Mesendoderm (in vitro differentiated cells): ENCODE measurements at regions not wholly inside any gene's neighbourhood (a gene's known extent, or its start where the extent isn't known, plus 50 kb on each side); places are given as distances from the start of the nearest gene placed in this dataset.

Experiments used
- DNase-seq: peaks from one replicate; pipeline ENCODE4 v3.0.0; 2013
- H2AK5ac ChIP-seq: 2 replicates; pipeline ENCODE4 v1.6.1; 2013; ENCODE audit warnings: low read length, inconsistent platforms
- H2BK120ac ChIP-seq: 2 replicates; pipeline ENCODE4 v1.6.1; 2013; ENCODE audit warnings: low read depth, mild to moderate bottlenecking, low read length, moderate library complexity, mixed read lengths
- H2BK15ac ChIP-seq: replicated peaks from 2 replicates; pipeline ENCODE4 v1.6.1; 2013; ENCODE audit warnings: low read depth, mild to moderate bottlenecking, moderate library complexity
- H2BK5ac ChIP-seq: 2 replicates; pipeline ENCODE4 v1.6.1; 2013; ENCODE audit warnings: low read length, inconsistent platforms
- H3K18ac ChIP-seq: 2 replicates; pipeline ENCODE4 v1.6.1; 2013; ENCODE audit warnings: mild to moderate bottlenecking, low read length, mixed read lengths
- H3K23ac ChIP-seq: one replicate; pipeline ENCODE4 v1.6.1; 2013; ENCODE audit warnings: low read length
- H3K27ac ChIP-seq: 2 replicates; pipeline ENCODE4 v1.5.1; 2013; ENCODE audit warnings: low read depth, mild to moderate bottlenecking, inconsistent platforms, low read length, moderate library complexity
- H3K27me3 ChIP-seq: 2 replicates; pipeline ENCODE4 v1.6.1; 2013; ENCODE audit warnings: low read length, control low read depth, mild to moderate bottlenecking, inconsistent platforms; ENCODE audit not compliant: insufficient read depth, poor library complexity
- H3K36me3 ChIP-seq: 2 replicates; pipeline ENCODE4 v1.6.1; 2013; ENCODE audit warnings: low read length, inconsistent platforms; ENCODE audit not compliant: control insufficient read depth, insufficient read depth
- H3K4ac ChIP-seq: one replicate; pipeline ENCODE4 v1.6.1; 2013; ENCODE audit warnings: low read depth, mild to moderate bottlenecking, low read length, moderate library complexity
- H3K4me1 ChIP-seq: 2 replicates; pipeline ENCODE4 v1.6.1; 2013; ENCODE audit warnings: low read depth, low read length, inconsistent platforms; ENCODE audit not compliant: control insufficient read depth
- H3K4me2 ChIP-seq: 2 replicates; pipeline ENCODE4 v1.6.1; 2013; ENCODE audit warnings: low read length
- H3K4me3 ChIP-seq: 2 replicates; pipeline ENCODE4 v1.5.1; 2013; ENCODE audit warnings: mild to moderate bottlenecking, low read length
- H3K56ac ChIP-seq: one replicate; pipeline ENCODE4 v1.6.1; 2013; ENCODE audit warnings: low read length
- H3K79me1 ChIP-seq: 2 replicates; pipeline ENCODE4 v1.6.1; 2013; ENCODE audit warnings: low read length, inconsistent platforms
- H3K79me2 ChIP-seq: 2 replicates; pipeline ENCODE4 v1.6.1; 2013; ENCODE audit warnings: mild to moderate bottlenecking, low read length; ENCODE audit not compliant: control insufficient read depth, insufficient read depth
- H3K9ac ChIP-seq: 2 replicates; pipeline ENCODE4 v1.6.1; 2013; ENCODE audit warnings: low read length, inconsistent platforms
- H4K5ac ChIP-seq: one replicate; pipeline ENCODE4 v1.6.1; 2013; ENCODE audit warnings: low read length
- H4K8ac ChIP-seq: one replicate; pipeline ENCODE4 v1.6.1; 2013; ENCODE audit warnings: low read depth, mild to moderate bottlenecking, control low read depth, low read length, moderate library complexity
- WGBS: extraction: QIAGEN DNeasy Blood & Tissue Kit; methylation state at CpG from one replicate; pipeline ENCODE4 v1.1.7; 2013; ENCODE audit warnings: low lambda C conversion rate, missing lambda C conversion rate; ENCODE audit not compliant: insufficient coverage; ENCODE audit errors: extremely low coverage; 5-methylcytosine and 5-hydroxymethylcytosine counted together

- Histone ChIP-seq H3K4me1 (no peaks in the 10 kb centered on the region), H2BK15ac (no peak overlapping the region), H2BK120ac (no peak overlapping the region), H3K9ac (no peak overlapping the region), H4K5ac (no peak overlapping the region), H3K56ac (no peak overlapping the region), H3K79me2 (no peaks in the 10 kb centered on the region), H4K8ac (no peak overlapping the region), H2AK5ac (no peak overlapping the region), H3K4me2 (no peak overlapping the region), H3K79me1 (no peaks in the 10 kb centered on the region), H3K4me3 (no peak overlapping the region), H3K27me3 (no peaks in the 10 kb centered on the region), H3K27ac (no peak overlapping the region), H3K36me3 (no peaks in the 10 kb centered on the region), H3K18ac (no peak overlapping the region), H3K4ac (no peak overlapping the region), H3K23ac (no peak overlapping the region), H2BK5ac (no peak overlapping the region)
- DNase-seq: no peak
- no CpG with 5 or more reads among the region's 1 CpG for WGBS
These were observed 157.6 kb upstream of the KLF4 start for GRCh38 chr9:107647141-107647540.

- Histone ChIP-seq H3K9ac (no peak overlapping the region), H2AK5ac (no peak overlapping the region), H3K23ac (no peak overlapping the region), H3K4me2 (no peak overlapping the region), H2BK15ac (no peak overlapping the region), H2BK120ac (no peak overlapping the region), H3K79me1 (no peaks in the 10 kb centered on the region), H4K8ac (no peak overlapping the region), H4K5ac (no peak overlapping the region), H3K27me3 (no peaks in the 10 kb centered on the region), H3K4ac (no peak overlapping the region), H3K36me3 (no peaks in the 10 kb centered on the region), H3K4me3 (no peak overlapping the region), H3K27ac (no peak overlapping the region), H3K79me2 (no peaks in the 10 kb centered on the region), H3K4me1 (no peaks in the 10 kb centered on the region), H2BK5ac (no peak overlapping the region), H3K18ac (no peak overlapping the region), H3K56ac (no peak overlapping the region)
- no peak for DNase-seq
- no CpG with 5 or more reads among the region's 1 CpG for WGBS
These were observed 155.9 kb upstream of the KLF4 start for GRCh38 chr9:107645464-107645833.

GRCh38 chr9:107644733-107645463, 155.3 kb upstream of the KLF4 start:
- H3K79me2 ChIP-seq: no peaks in the 10 kb centered on the region
- H4K8ac ChIP-seq: no peak overlapping the region
- H3K4me2 ChIP-seq: no peak overlapping the region
- DNase-seq: no peak
- H3K23ac ChIP-seq: no peak overlapping the region
- H3K18ac ChIP-seq: no peak overlapping the region
- H3K36me3 ChIP-seq: no peaks in the 10 kb centered on the region
- H3K4me1 ChIP-seq: no peaks in the 10 kb centered on the region
- H2BK5ac ChIP-seq: no peak overlapping the region
- no peak overlapping the region for H3K27ac ChIP-seq
- no CpG with 5 or more reads among the region's 4 CpGs for WGBS
- H2AK5ac ChIP-seq: no peak overlapping the region
- no peaks in the 10 kb centered on the region for H3K79me1 ChIP-seq
- no peak overlapping the region for H2BK15ac ChIP-seq
- H2BK120ac ChIP-seq: no peak overlapping the region
- no peaks in the 10 kb centered on the region for H3K27me3 ChIP-seq
- no peak overlapping the region for H3K4ac ChIP-seq
- H3K4me3 ChIP-seq: no peak overlapping the region
- no peak overlapping the region for H4K5ac ChIP-seq
- no peak overlapping the region for H3K9ac ChIP-seq
- no peak overlapping the region for H3K56ac ChIP-seq

- Histone ChIP-seq H2BK15ac (no peak overlapping the region), H2BK120ac (no peak overlapping the region), H3K9ac (no peak overlapping the region), H4K8ac (no peak overlapping the region), H3K23ac (no peak overlapping the region), H3K27me3 (no peaks in the 10 kb centered on the region), H3K4ac (no peak overlapping the region), H3K18ac (no peak overlapping the region), H3K79me1 (no peaks in the 10 kb centered on the region), H4K5ac (no peak overlapping the region), H3K4me2 (no peak overlapping the region), H2BK5ac (no peak overlapping the region), H3K36me3 (no peaks in the 10 kb centered on the region), H2AK5ac (no peak overlapping the region), H3K4me1 (no peaks in the 10 kb centered on the region), H3K79me2 (no peaks in the 10 kb centered on the region), H3K4me3 (no peak overlapping the region), H3K56ac (no peak overlapping the region), H3K27ac (no peak overlapping the region)
- DNase-seq: no peak
- no CpG with 5 or more reads among the region's 4 CpGs for WGBS
These were observed 149.9 kb upstream of the KLF4 start for GRCh38 chr9:107639426-107639825.

- no peak overlapping the region for H3K4ac ChIP-seq
- H3K79me1 ChIP-seq: no peaks in the 10 kb centered on the region
- WGBS: no CpG with 5 or more reads among the region's 7 CpGs
- no peak overlapping the region for H4K5ac ChIP-seq
- H3K23ac ChIP-seq: no peak overlapping the region
- H2BK120ac ChIP-seq: no peak overlapping the region
- H3K18ac ChIP-seq: no peak overlapping the region
- no peak overlapping the region for H3K9ac ChIP-seq
- no peak overlapping the region for H3K4me2 ChIP-seq
- H3K4me3 ChIP-seq: no peak overlapping the region
- H3K4me1 ChIP-seq: no peaks in the 10 kb centered on the region
- DNase-seq: no peak
- H2AK5ac ChIP-seq: no peak overlapping the region
- H3K27me3 ChIP-seq: no peaks in the 10 kb centered on the region
- H4K8ac ChIP-seq: no peak overlapping the region
- no peaks in the 10 kb centered on the region for H3K36me3 ChIP-seq
- H2BK5ac ChIP-seq: no peak overlapping the region
- H3K79me2 ChIP-seq: no peaks in the 10 kb centered on the region
- H2BK15ac ChIP-seq: no peak overlapping the region
- H3K27ac ChIP-seq: no peak overlapping the region
- H3K56ac ChIP-seq: no peak overlapping the region
These were observed 149.1 kb upstream of the KLF4 start for GRCh38 chr9:107638521-107639310.
